Gastrocnemius medialis (tissue), 4 donors: ENCODE measurements at regions not wholly inside any gene's neighbourhood (a gene's known extent, or its start where the extent isn't known, plus 50 kb on each side); places are given as distances from the start of the nearest gene placed in this dataset.

Experiments used
- CTCF ChIP-seq, 5 experiments: fragments of 450-650 bp in 3 of 5; fragments of 200-600 bp in 2 of 5; sonication (generic) in 2 of 5; IDR thresholded peaks in 4 of 5; conservative IDR thresholded peaks in 1 of 5; 1 replicate in 4 of 5; 2 replicates in 1 of 5; pipeline ENCODE4 v1.5.1; 2016 to 2019; ENCODE audit warnings: antibody characterized with exemption in 5 of 5, mild to moderate bottlenecking in 3 of 5, moderate library complexity in 3 of 5
- POLR2A ChIP-seq, 2 donors: fragments of 450-650 bp; IDR thresholded peaks; one replicate each; pipeline ENCODE4 v1.6.1; 2017; ENCODE audit warnings: antibody characterized with exemption in 2 of 2, mild to moderate bottlenecking in 2 of 2, moderate library complexity in 2 of 2

DNA sequence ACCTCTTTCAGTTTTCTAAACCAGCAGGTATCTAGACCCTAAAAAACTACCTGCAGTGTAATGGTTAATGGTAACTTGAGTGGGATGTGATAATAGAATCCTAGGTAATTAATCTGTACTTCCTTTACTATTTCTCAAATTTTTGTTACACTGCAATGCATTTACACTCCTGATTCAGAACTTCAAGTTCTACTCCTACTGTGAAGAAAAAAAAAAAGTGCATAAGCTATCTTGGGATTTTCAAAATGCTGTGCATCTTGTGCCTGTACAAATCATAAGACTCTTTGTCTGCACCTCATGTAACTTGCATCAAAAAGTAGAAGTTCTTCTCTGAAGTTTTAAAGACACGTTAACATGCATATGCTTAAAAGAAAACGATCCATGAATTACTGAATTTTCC, 554.1 kb downstream of the CETN3 start:
- TF ChIP-seq CTCF (IDR thresholded peaks at IDR 0.05 in 4 of 5, conservative IDR thresholded peaks at IDR 0.05 in 1 of 5) = no peak
- no peak for TF ChIP-seq POLR2A (IDR thresholded peaks at IDR 0.05)
